GM18867 (cell line): ENCODE measurements at regions not wholly inside any gene's neighbourhood (a gene's known extent, or its start where the extent isn't known, plus 50 kb on each side); places are given as distances from the start of the nearest gene placed in this dataset.

ENCODE experiments used
- ATAC-seq: cut with Tn5 transposase; IDR thresholded peaks from one replicate; pipeline ENCODE4 v1.9.1; 2021; ENCODE audit warnings: mild to moderate bottlenecking, moderate library complexity; ENCODE audit not compliant: unreplicated experiment

DNA sequence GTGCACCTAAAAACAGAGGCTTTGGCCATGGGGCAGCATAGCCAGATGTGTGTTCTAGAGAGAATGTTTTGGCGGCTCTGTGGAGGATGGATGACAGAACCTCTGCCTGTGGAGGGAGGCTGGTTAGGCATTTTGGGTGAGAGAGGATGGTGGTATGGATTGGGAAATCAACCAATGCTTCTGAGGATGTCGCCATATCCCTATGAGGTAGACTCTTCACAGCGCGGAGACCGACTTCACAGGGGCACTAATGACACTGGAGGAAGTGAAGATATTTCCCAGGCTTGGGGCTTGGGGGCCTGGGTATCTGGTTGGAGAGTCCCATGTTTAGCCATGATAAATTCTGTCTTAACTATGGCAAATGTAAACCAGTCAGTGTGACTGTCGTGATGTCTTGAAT lies 140.6 kb upstream of the KLF4 start:
- no peak for ATAC-seq

DNA sequence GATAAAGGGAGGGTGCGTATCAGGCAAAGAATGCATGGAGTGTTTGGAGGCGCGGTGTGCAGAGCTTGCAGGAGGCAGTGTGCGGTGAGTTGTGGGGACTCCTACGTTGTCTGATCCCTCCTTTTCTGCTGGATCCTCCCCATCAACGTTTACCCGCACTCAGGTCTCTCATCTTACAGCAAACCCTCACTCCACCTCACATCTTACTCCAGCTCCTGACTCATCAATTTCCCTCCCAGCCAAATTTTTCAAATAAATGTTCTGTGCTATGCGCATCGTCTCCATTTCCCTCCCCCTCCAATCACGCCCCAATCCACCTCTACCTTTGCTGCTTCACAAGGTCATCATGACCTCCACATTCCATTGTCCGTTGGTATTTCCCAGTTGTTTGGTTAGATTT lies 138.9 kb upstream of the KLF4 start:
- ATAC-seq = no peak

- ATAC-seq = no peak
Measured at GRCh38 chr9:107627781-107628180, 138.2 kb upstream of the KLF4 start.

DNA sequence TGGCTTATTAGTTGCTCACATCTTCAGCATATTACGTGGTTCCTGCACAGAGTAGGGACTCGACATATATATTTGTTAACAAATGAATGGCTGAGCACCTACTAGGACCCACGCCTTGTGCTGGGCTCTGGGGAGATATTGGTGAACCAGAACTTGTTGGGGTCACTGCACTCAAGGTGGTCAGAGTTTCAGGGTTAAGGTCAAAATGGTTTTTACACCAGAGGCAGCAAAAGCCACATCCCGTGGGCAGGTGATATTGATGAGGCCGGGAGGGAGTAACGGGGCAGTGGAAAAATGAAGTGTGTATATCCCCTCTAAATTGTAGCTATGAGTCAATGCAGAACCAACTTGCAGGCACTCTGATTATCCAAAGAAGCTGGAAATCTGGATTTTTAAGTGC lies 136.5 kb upstream of the KLF4 start:
- ATAC-seq = no peak

DNA sequence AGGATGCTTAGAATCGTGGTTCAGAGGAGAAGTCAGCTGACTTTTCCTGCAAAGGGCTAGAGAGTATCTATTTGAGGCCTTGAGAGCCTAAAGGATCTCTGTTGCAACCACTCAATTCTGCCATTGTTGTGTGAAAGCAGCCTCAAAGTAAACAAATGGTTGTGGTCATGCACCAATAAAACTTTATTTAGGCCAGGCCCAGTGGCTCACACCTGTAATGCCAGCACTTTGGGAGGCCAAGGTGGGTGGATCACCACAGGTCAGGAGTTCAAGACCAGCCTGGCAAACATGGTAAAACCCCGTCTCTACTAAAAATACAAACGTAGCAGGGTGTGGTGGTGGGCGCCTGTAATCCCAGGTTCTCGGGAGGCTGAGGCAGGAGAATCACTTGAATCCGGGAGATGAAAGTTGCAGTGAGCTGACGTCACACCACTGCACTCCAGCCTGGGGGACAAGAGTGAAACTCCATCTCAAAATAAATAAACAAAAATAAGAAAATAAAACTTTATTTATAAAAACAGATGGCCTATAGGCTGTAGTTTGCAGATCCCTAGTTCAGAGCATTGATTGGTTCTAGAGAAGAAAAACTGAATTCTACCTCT lies 135.9 kb upstream of the KLF4 start:
- no peak for ATAC-seq

DNA sequence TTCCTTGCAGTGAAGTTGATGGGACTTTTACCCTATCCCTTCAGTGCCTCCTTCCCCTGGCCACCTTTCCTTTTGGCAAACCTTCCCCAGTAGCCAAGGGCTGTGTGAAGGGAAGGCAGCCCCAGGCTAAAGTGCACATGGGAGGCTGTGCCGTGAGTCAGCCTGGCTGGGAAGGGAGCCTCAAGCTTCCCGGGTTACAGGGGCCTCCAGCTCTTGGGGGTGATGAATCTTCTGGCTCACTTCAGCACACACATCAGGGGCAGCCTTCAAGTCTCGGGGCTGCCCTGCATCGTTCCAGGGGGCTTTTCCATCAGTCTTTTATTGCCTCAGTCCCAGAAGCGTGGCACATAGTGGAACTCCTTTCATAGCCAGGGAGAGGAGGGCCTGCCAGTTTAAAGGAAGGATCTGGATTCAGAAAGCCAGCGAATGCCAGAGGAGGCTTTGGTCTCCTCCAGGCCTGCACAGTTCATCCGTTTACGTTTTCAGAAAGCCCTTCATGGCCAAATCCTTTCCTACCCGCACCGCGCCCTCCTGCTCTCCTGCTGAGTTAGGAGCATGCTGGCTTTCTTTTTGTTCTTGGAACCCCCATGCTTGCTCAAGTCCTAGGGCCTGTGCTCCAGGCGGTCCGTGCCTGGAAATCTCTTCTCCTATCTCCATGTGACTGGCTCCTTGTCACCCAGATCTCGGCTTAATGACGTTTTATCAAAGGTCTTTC lies 134.8 kb upstream of the KLF4 start:
- no peak for ATAC-seq

- no peak for ATAC-seq
Measured at GRCh38 chr9:107621436-107621835, 131.9 kb upstream of the KLF4 start.

- ATAC-seq = no peak
Measured at GRCh38 chr9:107620801-107621200, 131.2 kb upstream of the KLF4 start.

GRCh38 chr9:107620236-107620635 lies 130.7 kb upstream of the KLF4 start:
- ATAC-seq = no peak

DNA sequence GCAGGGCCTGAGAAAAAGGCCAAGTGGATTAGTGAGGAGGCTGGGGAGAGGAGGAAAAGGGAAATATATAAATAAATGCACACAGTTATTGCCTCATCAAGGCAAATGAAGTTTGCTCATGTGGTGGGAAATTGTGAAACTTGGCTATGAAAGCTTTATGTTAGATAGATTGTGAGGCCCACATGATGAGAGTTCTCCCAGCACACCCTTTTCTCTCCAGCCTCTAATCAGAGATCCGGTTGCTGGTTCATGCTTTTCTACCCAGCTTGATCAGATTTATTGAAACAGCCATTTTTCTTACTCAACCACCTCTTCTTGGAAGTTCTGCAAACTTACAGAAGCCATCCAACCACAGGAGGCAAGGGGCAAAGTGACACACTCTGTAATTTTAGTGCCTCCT lies 125.8 kb upstream of the KLF4 start:
- no peak for ATAC-seq

- ATAC-seq = no peak
Measured at GRCh38 chr9:107614765-107615164, 125.2 kb upstream of the KLF4 start.

DNA sequence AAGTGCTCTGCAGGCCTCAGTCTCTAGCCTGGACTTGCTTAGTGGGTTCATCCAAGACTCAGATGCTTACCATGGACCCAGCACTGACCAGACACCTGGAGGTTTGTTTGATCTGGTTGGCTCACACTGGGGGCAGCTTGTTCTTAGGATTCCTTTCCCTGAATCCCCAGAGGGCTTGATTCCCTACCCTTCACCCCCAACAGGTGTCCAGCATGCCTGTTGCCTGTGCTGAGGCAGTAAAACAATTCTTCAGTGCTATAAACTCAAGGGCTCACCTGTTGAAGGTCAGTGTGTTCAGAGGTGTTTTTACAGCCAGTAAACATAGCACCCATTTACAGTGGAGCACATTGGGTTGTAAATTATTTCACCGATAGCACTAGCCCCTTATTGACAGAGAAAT lies 123.8 kb upstream of the KLF4 start:
- ATAC-seq = no peak

DNA sequence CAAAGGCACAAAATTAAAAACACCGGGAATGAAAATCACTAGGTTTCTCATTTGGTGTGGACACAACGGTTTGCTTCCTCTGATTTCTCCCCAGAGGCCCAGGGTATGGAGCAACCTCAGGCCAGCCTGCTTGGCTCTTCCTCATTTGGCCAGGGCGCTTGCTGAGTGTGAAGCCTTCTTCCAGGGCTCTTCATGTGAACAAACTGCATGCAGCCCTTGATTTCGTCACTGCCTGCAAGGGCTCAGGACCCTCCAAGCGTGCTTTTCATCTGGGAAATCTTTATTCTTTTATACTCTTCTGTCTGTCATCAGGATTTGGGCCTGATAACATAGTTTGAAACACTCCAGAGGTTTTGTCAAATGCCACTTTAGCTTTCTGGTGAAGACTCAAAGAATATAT lies 122.6 kb upstream of the KLF4 start:
- no peak for ATAC-seq

- ATAC-seq = no peak
Measured at GRCh38 chr9:107609547-107609946, 120.0 kb upstream of the KLF4 start.

- no peak for ATAC-seq
Measured at GRCh38 chr9:107606149-107606790, 116.7 kb upstream of the KLF4 start.

DNA sequence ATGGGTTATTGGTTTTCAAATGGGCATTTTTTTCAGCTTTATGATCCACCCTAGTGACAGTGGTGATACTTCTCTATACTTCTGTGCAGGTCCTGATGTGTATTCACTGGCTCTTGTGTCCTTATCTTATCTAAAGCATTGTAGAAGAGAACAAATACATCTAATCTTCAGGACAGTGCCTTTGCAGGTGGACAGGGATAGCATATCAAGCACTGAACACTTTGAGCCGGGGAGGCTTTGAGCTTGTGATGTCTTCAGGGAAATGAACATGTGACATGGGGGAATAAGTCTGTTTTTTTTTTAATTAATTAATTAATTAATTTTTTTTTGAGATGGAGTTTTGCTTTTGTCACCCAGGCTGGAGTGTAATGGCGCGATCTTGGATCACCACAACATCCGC lies 115.5 kb upstream of the KLF4 start:
- ATAC-seq = no peak

- ATAC-seq = no peak
Measured at GRCh38 chr9:107603281-107603680, 113.7 kb upstream of the KLF4 start.

DNA sequence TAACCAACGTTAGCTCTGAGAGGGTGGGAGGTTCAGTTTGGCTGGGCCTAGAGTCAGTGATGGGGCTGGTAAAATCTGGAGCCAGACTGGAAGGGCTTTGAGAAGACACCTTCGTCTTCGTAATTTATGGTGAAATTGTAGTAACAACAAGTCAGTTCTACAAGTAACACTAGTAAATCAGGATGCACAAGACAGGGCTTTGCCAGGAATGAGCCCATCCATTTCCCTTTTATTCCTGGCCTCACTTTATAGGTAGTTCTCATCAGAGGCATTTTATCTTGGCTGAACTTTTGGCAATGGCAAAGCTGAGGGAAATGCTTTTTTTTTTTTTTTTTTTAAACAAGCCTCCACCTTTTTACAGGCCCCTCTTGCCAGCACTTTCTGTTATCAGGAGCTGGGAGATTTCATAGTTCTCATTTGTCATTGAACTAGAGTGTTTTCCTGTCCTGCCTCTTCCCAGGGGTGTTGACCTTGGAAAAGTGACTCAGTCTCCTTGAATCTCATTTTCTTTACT lies 110.5 kb upstream of the KLF4 start:
- ATAC-seq = no peak

- ATAC-seq = no peak
Measured at GRCh38 chr9:107597743-107598217, 108.2 kb upstream of the KLF4 start.

- no peak for ATAC-seq
Measured at GRCh38 chr9:107594908-107595530, 105.5 kb upstream of the KLF4 start.

GRCh38 chr9:107593224-107593870 lies 103.8 kb upstream of the KLF4 start:
- no peak for ATAC-seq
